Gastroesophageal sphincter (tissue), 4 donors: ENCODE measurements at regions not wholly inside any gene's neighbourhood (a gene's known extent, or its start where the extent isn't known, plus 50 kb on each side); places are given as distances from the start of the nearest gene placed in this dataset.
"Not testable (repeated sequence)": the region's sequence is repeated elsewhere in the genome, so short reads cannot be mapped to it uniquely, and the experiment has no call there.

Experiments used
- ATAC-seq: fragments of 150-250 bp; one replicate; pipeline ENCODE4 v1.9.1; 2016; ENCODE audit warnings: mild to moderate bottlenecking, moderate library complexity
- H3K27ac ChIP-seq, 4 donors: fragments of 200-600 bp; sonication (generic) in 3 of 4; 1 replicate in 3 of 4; 2 replicates in 1 of 4; pipeline ENCODE4 v1.5.1; 2016 to 2019
- H3K27me3 ChIP-seq: fragments of 200-600 bp; sonication (generic); one replicate; pipeline ENCODE4 v1.5.1; 2019
- H3K36me3 ChIP-seq, 2 donors: fragments of 200-600 bp; sonication (generic); one replicate each; pipeline ENCODE4 v1.5.1; 2019; ENCODE audit warnings: control low read depth in 1 of 2
- H3K4me1 ChIP-seq, 3 donors: fragments of 200-600 bp; sonication (generic); 1 replicate in 2 of 3; 2 replicates in 1 of 3; pipeline ENCODE4 v1.5.1; 2016 to 2019; ENCODE audit warnings: control low read depth in 2 of 3
- H3K4me3 ChIP-seq, 2 donors: fragments of 200-600 bp; sonication (generic); one replicate each; pipeline ENCODE4 v1.5.1; 2019; ENCODE audit warnings: mild to moderate bottlenecking in 1 of 2, moderate library complexity in 1 of 2
- H3K9me3 ChIP-seq, 3 donors: fragments of 200-600 bp; sonication (generic); one replicate each; pipeline ENCODE4 v1.5.1; 2017 to 2019; ENCODE audit warnings: control low read depth in 2 of 3
- CTCF ChIP-seq, 4 experiments: fragments of 200-600 bp in 2 of 4; fragments of 450-650 bp in 2 of 4; sonication (generic) in 1 of 4; IDR thresholded peaks; one replicate each; pipeline ENCODE4 v1.5.1; 2017 to 2019; ENCODE audit warnings: antibody characterized with exemption in 4 of 4, mild to moderate bottlenecking in 2 of 4, moderate library complexity in 2 of 4
- EP300 ChIP-seq: sonication (generic); formaldehyde crosslinking; IDR thresholded peaks from one replicate; pipeline ENCODE4 v1.6.1; 2017; ENCODE audit warnings: antibody characterized with exemption, mild to moderate bottlenecking
- POLR2A ChIP-seq, 2 donors: fragments of 450-650 bp; IDR thresholded peaks; one replicate each; pipeline ENCODE4 v1.6.1; 2017; ENCODE audit warnings: antibody characterized with exemption in 2 of 2, mild to moderate bottlenecking in 2 of 2, moderate library complexity in 1 of 2
- POLR2AphosphoS5 ChIP-seq: sonication (generic); formaldehyde crosslinking; IDR thresholded peaks from one replicate; pipeline ENCODE4 v1.6.1; 2017; ENCODE audit warnings: antibody characterized with exemption
- WGBS, 2 donors: methylation state at CpG; one replicate each; pipeline ENCODE4 v1.1.5; 2018; ENCODE audit warnings: low coverage in 1 of 2; 5-methylcytosine and 5-hydroxymethylcytosine counted together

- WGBS, 2 donors, result 90 to 91% methylated on average over 3 of the region's 3 CpGs
- H3K36me3 ChIP-seq, result no peaks in the 10 kb centered on the region
- no peak for TF ChIP-seq POLR2A (IDR thresholded peaks at IDR 0.05)
- TF ChIP-seq EP300, result no peak
- no peak for TF ChIP-seq CTCF (IDR thresholded peaks at IDR 0.05)
- TF ChIP-seq POLR2AphosphoS5, result no peak
- ATAC-seq, result no peak
- no peak overlapping the region for H3K27ac ChIP-seq
- H3K9me3 ChIP-seq, result no peaks in the 10 kb centered on the region
- no peaks in the 10 kb centered on the region for H3K27me3 ChIP-seq
- H3K4me3 ChIP-seq, result no peak overlapping the region
- no peaks in the 10 kb centered on the region for H3K4me1 ChIP-seq
Observed at GRCh38 chr13:37177125-37177524, 71.7 kb upstream of the CSNK1A1L start.

- Histone ChIP-seq H3K36me3 (no peaks in the 10 kb centered on the region), H3K4me3 (no peak overlapping the region), H3K9me3 (no peaks in the 10 kb centered on the region), H3K4me1 (no peaks in the 10 kb centered on the region), H3K27ac (no peak overlapping the region), H3K27me3 (no peaks in the 10 kb centered on the region)
- TF ChIP-seq POLR2AphosphoS5 (peak; percentile 35), POLR2A (IDR thresholded peaks at IDR 0.05) (no peak)
- ATAC-seq, result peak; percentile 83
- 43 to 48% methylated on average over 2 of the region's 2 CpGs for WGBS, 2 donors
Observed at GRCh38 chr13:37175996-37176395, 70.5 kb upstream of the CSNK1A1L start.

GRCh38 chr13:37173214-37173613, 67.8 kb upstream of the CSNK1A1L start:
- Histone ChIP-seq H3K4me3 (no peak overlapping the region), H3K4me1 (no peaks in the 10 kb centered on the region), H3K27ac (no peak overlapping the region), H3K9me3 (no peaks in the 10 kb centered on the region), H3K36me3 (no peaks in the 10 kb centered on the region), H3K27me3 (no peaks in the 10 kb centered on the region)
- no peak for TF ChIP-seq POLR2A (IDR thresholded peaks at IDR 0.05)
- no peak for TF ChIP-seq CTCF (IDR thresholded peaks at IDR 0.05)
- ATAC-seq, result no peak
- 54 to 65% methylated on average over 3 of the region's 3 CpGs for WGBS, 2 donors

GRCh38 chr13:37172226-37172625, 66.8 kb upstream of the CSNK1A1L start:
- not testable (repeated sequence) for H3K9me3 ChIP-seq, H3K27ac ChIP-seq, H3K4me1 ChIP-seq, H3K27me3 ChIP-seq, H3K4me3 ChIP-seq, ATAC-seq, H3K36me3 ChIP-seq
- WGBS, 2 donors, result 50 to 100% methylated on average over 2 to 3 of the region's 11 CpGs

GRCh38 chr13:37168926-37169325, 63.5 kb upstream of the CSNK1A1L start:
- Histone ChIP-seq H3K27ac (no peak overlapping the region), H3K9me3 (no peaks in the 10 kb centered on the region), H3K27me3 (no peaks in the 10 kb centered on the region), H3K4me1 (no peaks in the 10 kb centered on the region), H3K36me3 (no peaks in the 10 kb centered on the region), H3K4me3 (no peak overlapping the region)
- ATAC-seq, result no peak
- TF ChIP-seq CTCF (IDR thresholded peaks at IDR 0.05) (no peak), POLR2AphosphoS5 (no peak), POLR2A (IDR thresholded peaks at IDR 0.05) (no peak), EP300 (no peak)

- 62 to 80% methylated on average over 3 of the region's 3 CpGs for WGBS, 2 donors
- no peaks in the 10 kb centered on the region for H3K9me3 ChIP-seq
- H3K27me3 ChIP-seq, result no peaks in the 10 kb centered on the region
- no peak for ATAC-seq
- no peaks in the 10 kb centered on the region for H3K36me3 ChIP-seq
- TF ChIP-seq POLR2AphosphoS5, result no peak
- no peak overlapping the region for H3K4me3 ChIP-seq
- no peak overlapping the region for H3K27ac ChIP-seq
- no peaks in the 10 kb centered on the region for H3K4me1 ChIP-seq
Observed at GRCh38 chr13:37168151-37168550, 62.7 kb upstream of the CSNK1A1L start.

GRCh38 chr13:37164635-37165034, 59.2 kb upstream of the CSNK1A1L start:
- ATAC-seq, result no peak
- no peak for TF ChIP-seq POLR2AphosphoS5
- TF ChIP-seq POLR2A (IDR thresholded peaks at IDR 0.05), result no peak
- no peak for TF ChIP-seq CTCF (IDR thresholded peaks at IDR 0.05)
- TF ChIP-seq EP300, result no peak
- H3K9me3 ChIP-seq, result peaks cover 0 to 14% (median 0%) of the 10 kb centered on the region in 3 donors
- no peaks in the 10 kb centered on the region for H3K36me3 ChIP-seq
- H3K27ac ChIP-seq, result no peak overlapping the region
- WGBS, 2 donors, result 86% methylated on average over 2 of the region's 2 CpGs; no CpG with 5 or more reads in 1 of the 2 donors
- H3K27me3 ChIP-seq, result no peaks in the 10 kb centered on the region
- H3K4me1 ChIP-seq, result no peaks in the 10 kb centered on the region
- H3K4me3 ChIP-seq, result no peak overlapping the region
